ENCODE measurements at regions not wholly inside any gene's neighbourhood (a gene's known extent, or its start where the extent isn't known, plus 50 kb on each side); places are given as distances from the start of the nearest gene placed in this dataset.

GRCh38 chr11:15757048-15757698 lies 599.2 kb downstream of the SOX6 start:
- WGBS (ENCODE audit: insufficient coverage) = 74% methylated on average over 12 of the region's 16 CpGs
- Mint-ChIP-seq H3K27me3 (ENCODE audit: low read depth in 3 of 3) (peaks cover 3 to 13% (median 10%) of the 10 kb centered on the region in 3 donors), H3K27ac (no peak overlapping the region)

DNA sequence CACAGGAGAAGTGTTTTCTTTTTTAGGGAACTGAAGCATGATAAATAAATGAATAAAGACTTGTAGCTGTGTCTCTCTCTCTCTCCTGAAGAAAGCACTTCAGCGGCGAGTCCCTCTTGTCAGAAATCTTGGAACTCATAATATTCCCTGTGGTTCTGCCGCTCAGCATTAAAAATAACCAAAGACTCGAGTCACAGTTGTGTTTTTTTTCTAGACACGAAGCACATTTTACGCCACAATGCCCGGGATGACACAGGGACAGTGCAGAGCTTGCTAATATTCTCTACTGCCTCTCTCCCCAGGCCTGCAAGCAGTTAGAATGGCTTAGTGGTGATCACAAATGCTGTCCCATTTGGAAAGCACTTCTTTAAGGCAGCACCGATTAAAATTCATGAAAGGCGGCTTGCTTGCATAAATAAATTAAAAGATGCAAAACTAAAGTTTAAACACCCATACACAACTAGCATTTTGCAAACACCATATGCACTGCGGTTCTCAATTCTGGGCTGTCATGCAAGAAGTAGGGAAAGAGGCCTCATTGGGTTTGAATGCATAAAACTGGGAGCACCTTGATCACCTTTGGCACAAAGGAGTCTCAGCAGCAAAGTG lies 597.4 kb downstream of the SOX6 start:
- no peak overlapping the region for H3K9ac ChIP-seq (ENCODE audit: insufficient read depth, low read length, poor library complexity, severe bottlenecking)
- Mint-ChIP-seq H3K27ac (no peak overlapping the region), H3K4me3 (no peak overlapping the region), H3K4me1 (peaks cover 2% of the 10 kb centered on the region), H3K27me3 (ENCODE audit: low read depth in 3 of 3) (peaks cover 3 to 13% (median 7%) of the 10 kb centered on the region in 3 donors), H3K9me3 (peaks cover 0 to 22% (median 2%) of the 10 kb centered on the region in 7 donors), H3K36me3 (no peaks in the 10 kb centered on the region)
- no peaks in the 10 kb centered on the region for H3K79me2 ChIP-seq (ENCODE audit: insufficient read depth, low read length)
- intact Hi-C loops (cut with micrococcal nuclease) = no loop called here
- no peaks in the 10 kb centered on the region for H3K36me3 ChIP-seq (replicated peaks in 1 of 2; ENCODE audit: control insufficient read depth in 1 of 2, insufficient read depth in 2 of 2, low read length in 2 of 2)
- H3K4me2 ChIP-seq (replicated peaks; ENCODE audit: extremely low read depth, low read length, poor library complexity, severe bottlenecking) = no peak overlapping the region
- no peaks in the 10 kb centered on the region for H3K4me1 ChIP-seq (ENCODE audit: control insufficient read depth in 1 of 2, insufficient read depth in 2 of 2, low read length in 2 of 2)
- no peak for TF ChIP-seq CTCF (IDR thresholded peaks at IDR 0.05)
- no peak overlapping the region for H3K4me3 ChIP-seq (replicated peaks in 1 of 3; ENCODE audit: low read depth in 2 of 3, low read length in 3 of 3)
- no peaks in the 10 kb centered on the region for H3K9me3 ChIP-seq (replicated peaks in 1 of 2; ENCODE audit: control insufficient read depth in 1 of 2, insufficient read depth in 1 of 2, low read length in 2 of 2)
- no peaks in the 10 kb centered on the region for H3K27me3 ChIP-seq (ENCODE audit: control insufficient read depth in 2 of 2, insufficient read depth in 2 of 2, low read length in 2 of 2)
- no peak for DNase-seq
- no peaks in the 10 kb centered on the region for H4K20me1 ChIP-seq (ENCODE audit: insufficient read depth, low read length)
- no peak overlapping the region for H3K27ac ChIP-seq (ENCODE audit: low read depth in 1 of 2, low read length in 2 of 2)
- H2AFZ ChIP-seq (ENCODE audit: insufficient read depth, low read depth, low read length, poor library complexity, severe bottlenecking) = no peak overlapping the region
- 91% methylated on average over 8 of the region's 10 CpGs for WGBS (ENCODE audit: insufficient coverage)

More at GRCh38 chr11:15757048-15757698, 599.2 kb downstream of the SOX6 start:
- H3K36me3 Mint-ChIP-seq = no peaks in the 10 kb centered on the region
- no peaks in the 10 kb centered on the region for H4K20me1 ChIP-seq (ENCODE audit: insufficient read depth, low read length)
- H3K79me2 ChIP-seq (ENCODE audit: insufficient read depth, low read length) = no peaks in the 10 kb centered on the region
- no peak overlapping the region for H3K4me3 ChIP-seq (replicated peaks in 1 of 3; ENCODE audit: low read depth in 2 of 3, low read length in 3 of 3)
- DNase-seq = no peak
- H3K4me1 Mint-ChIP-seq = no peaks in the 10 kb centered on the region
- H2AFZ ChIP-seq (ENCODE audit: insufficient read depth, low read depth, low read length, poor library complexity, severe bottlenecking) = no peak overlapping the region
- intact Hi-C loops (cut with micrococcal nuclease) = no loop called here
- H3K27me3 ChIP-seq (ENCODE audit: control insufficient read depth in 2 of 2, insufficient read depth in 2 of 2, low read length in 2 of 2) = no peaks in the 10 kb centered on the region
- H3K36me3 ChIP-seq (replicated peaks in 1 of 2; ENCODE audit: control insufficient read depth in 1 of 2, insufficient read depth in 2 of 2, low read length in 2 of 2) = no peaks in the 10 kb centered on the region
- TF ChIP-seq CTCF (IDR thresholded peaks at IDR 0.05) = no peak
- peaks cover 0 to 16% (median 3%) of the 10 kb centered on the region in 7 donors for H3K9me3 Mint-ChIP-seq
- H3K27ac ChIP-seq (ENCODE audit: low read depth in 1 of 2, low read length in 2 of 2) = no peak overlapping the region
- H3K4me2 ChIP-seq (replicated peaks; ENCODE audit: extremely low read depth, low read length, poor library complexity, severe bottlenecking) = no peak overlapping the region
- no peak overlapping the region for H3K4me3 Mint-ChIP-seq
- no peaks in the 10 kb centered on the region for H3K4me1 ChIP-seq (ENCODE audit: control insufficient read depth in 1 of 2, insufficient read depth in 2 of 2, low read length in 2 of 2)
- no peaks in the 10 kb centered on the region for H3K9me3 ChIP-seq (replicated peaks in 1 of 2; ENCODE audit: control insufficient read depth in 1 of 2, insufficient read depth in 1 of 2, low read length in 2 of 2)
- H3K9ac ChIP-seq (ENCODE audit: insufficient read depth, low read length, poor library complexity, severe bottlenecking) = no peak overlapping the region
